G401.6 (cell line): ENCODE measurements at regions not wholly inside any gene's neighbourhood (a gene's known extent, or its start where the extent isn't known, plus 50 kb on each side); places are given as distances from the start of the nearest gene placed in this dataset.

ENCODE experiments used
- FAIRE-seq: peaks from 2 replicates; lab custom pipeline; 2012; peaks lifted over from hg19 to GRCh38; lab: Jason Lieb, UNC

DNA sequence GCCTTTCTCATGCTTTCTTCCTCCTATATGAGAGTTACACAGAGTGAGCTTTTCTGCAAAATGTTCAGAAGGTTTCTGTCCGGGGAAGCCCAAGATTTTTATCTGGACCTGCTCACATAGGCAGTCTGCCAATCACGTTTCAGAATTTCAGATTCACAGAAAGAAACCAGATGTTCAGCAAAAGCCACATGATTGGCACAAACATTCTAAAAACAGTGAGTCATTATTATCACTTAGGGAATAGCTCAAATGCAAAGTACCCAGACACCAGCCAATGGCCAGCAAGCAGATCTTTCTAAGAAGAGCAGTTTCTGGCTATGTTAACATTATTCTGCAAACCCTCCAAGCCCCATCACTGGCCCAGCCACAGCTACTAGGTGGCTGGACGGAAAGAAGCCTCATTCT lies 1558.5 kb upstream of the TMEM132C start:
- FAIRE-seq, result no peak

DNA sequence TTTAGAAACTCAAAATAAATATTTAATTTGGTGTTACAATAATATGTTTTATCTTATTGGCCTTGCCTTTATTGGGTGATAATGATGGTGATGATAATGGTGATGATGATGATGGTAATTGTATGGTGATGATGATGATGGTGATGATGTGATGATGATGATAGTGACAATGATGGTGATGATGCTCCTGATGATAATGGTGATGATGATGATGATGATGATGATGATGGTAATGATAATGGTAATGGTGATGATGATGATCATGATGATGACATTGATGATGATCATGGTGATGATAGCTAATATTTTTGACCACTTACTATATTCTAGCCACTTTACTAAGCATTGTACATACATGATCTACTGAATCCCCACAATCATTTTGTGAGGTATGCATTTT lies 1548.6 kb upstream of the TMEM132C start:
- FAIRE-seq, result no peak

DNA sequence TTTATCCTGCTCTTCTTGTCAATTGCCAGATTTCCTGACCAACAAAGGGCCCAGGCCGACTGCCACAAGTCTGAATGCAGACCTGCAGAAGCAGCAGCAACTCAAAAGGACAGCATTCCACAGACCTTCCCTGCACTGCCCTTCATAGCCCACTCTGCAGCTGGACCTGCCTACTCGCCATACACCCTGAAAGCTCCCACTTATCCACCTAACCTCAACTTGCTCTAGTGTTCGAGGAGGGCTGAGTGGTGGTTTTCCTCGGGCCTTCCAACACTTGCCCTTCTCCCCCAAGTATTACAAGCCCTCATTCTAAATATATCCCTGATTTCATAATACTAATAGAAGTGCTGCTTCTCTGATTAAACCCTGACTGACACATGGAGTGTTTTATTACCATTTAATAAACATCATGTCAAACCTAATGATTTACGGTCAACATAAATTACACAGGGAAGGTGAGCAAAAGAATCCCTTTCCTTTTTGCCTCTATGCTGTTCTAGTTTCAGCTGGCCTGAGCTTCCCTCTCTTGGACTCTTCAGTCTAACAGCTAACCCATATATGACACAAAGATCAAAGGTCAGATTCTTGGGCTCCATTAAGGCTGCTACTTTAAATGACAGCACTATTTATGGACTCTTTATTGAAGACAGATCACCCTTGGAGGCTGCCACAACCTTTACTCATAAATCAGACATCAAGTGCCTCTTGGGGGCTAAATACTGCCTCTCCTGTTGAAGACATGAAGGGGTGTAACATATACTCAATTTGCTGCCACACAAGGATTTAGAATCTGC lies 1546.9 kb upstream of the TMEM132C start:
- FAIRE-seq, result no peak

DNA sequence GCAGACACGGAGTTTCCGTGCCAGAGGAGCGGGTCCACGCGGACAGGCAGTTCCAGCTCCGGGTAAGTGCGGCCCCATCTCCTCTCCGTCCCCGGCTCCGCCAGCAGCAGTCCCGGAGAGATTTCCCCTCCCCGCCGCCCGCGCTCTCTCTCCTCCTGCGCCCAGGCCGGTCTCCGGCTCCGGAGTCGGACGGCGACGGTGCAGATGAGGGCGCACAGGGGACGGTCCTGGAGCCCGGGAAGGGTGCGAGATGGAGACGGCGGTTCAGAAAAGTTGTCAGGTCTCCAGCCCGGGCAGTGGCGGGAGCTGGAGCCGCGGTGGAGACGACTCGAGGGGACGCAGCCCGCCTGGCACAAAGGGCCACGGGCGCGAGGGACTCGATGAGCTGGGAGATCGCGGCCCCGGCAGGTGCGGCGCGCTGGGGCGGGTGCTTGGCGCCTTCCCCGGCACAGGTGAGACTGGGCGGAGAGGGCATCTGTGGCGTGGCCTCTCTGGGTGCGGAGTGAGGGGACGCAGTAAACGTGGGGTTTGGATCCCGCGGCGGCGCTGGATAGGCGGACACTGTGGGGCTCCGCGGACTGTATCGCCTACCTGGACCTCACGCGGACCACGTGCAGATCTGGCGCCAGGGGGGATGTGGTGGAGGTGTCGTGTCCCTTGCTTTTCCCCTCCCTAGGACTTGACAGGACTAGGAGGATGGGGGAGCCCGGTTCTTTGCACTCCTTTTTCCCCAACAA lies 1540.3 kb upstream of the TMEM132C start:
- no peak for FAIRE-seq

DNA sequence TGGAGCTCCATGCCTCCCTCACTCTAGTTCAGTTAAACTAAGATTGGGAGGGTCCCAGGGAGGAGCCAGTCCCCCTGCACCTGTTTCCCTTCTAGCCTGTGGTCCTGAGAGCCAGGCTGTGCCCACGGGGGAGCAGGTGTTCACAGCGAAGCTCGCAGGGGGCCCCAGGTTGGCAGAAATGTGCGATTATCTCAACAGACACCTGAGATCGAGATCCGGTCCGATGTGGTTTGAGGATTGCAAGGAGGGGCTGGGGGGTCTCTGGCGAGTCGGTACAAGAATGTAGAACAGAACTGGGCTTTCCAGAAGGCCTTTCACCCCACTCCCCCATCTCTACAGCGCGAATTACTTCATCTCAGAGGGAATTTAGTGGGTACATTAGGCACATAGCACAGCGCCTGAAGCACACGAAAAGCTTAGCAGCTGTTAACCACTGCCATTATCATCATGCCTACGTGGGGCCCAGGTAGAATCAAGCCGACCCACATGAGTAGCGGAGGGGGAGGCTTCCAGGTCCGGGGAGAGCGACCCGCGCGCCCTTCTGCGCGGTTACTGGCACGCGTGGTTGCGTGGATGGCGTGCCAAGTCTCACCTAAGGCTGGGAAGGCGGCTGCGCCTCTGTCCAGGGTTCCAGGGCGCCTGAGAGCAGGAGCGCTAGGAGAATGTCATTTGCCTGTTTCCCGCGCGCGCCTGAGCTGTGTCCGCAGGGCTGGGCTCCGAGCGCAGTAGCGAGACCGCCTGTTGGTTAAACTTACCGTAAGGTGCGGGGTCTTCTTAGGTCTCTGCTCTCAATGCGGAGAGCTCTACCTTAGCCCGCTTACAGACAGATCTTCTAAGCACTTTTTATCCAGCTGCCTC lies 1539.5 kb upstream of the TMEM132C start:
- no peak for FAIRE-seq

DNA sequence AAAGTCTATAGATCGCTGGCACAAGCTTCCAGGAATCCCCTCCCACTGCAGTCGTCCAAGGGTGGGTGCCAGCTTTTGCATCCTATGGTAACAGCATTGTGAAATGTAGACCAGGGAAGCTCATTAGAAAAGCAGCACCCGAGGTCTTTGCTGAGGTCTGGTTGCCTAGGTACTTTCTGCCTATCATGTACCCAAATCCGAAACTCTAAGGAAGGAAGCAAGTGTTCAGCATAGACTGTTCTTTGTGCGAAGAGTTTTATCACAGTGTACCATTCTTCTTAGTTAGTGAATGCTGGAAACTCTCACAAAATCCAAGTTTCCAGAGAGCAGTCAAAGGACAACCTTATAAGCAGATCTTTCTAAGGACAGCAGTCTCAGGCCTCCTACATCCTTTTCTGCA lies 1532.7 kb upstream of the TMEM132C start:
- FAIRE-seq, result no peak

DNA sequence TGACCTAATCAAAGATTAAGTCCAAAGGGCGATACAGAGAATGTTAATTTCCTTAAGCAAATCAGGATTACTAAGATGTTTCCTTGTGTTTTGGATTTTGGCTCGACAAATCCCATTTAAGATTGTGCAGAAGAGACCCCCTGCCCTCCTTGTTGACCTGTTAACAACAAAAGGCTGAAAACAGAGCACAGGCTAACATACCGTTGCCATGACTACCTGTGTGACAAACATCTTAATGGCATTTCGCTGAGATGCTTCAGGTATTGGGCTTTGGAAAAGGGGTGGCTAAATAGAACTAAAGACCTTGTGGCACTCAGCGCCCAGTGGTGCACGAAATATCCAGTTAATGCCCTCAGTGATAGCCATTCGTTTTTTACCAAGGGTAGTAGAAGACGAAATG lies 1532.3 kb upstream of the TMEM132C start:
- FAIRE-seq, result no peak

DNA sequence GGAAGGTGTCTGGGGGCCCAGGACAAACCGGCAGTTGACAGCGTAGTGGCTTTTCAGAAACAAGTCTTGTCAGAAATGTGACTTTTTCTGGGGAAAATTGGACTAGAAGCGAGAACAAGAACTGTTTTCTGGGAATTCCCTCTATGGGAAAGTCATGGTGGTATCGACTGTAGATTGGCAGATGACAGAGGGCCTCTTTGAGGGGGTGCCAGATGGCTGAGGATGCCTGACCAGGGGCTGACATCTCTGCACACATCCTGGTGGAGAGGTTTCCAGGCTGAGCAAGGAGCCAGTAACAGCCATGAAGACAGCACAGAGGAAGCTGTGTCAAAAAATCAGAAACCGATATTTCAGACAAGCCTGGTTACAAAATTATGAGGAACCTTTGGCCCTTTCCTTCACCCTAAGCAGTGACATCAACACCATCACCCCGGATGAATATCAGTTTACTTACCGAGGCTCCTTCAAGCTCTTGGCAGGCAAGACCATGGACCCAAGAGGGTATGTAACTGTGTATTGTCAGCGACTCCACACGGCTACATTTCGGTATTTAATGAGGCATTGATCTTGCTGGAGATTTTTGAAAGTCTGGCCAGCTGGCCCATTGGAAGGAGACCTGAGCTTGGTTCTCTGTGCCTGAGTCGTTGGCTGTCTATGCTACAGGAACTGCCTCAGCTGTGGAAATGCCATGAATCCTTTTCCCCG lies 1525.3 kb upstream of the TMEM132C start:
- FAIRE-seq, result no peak

DNA sequence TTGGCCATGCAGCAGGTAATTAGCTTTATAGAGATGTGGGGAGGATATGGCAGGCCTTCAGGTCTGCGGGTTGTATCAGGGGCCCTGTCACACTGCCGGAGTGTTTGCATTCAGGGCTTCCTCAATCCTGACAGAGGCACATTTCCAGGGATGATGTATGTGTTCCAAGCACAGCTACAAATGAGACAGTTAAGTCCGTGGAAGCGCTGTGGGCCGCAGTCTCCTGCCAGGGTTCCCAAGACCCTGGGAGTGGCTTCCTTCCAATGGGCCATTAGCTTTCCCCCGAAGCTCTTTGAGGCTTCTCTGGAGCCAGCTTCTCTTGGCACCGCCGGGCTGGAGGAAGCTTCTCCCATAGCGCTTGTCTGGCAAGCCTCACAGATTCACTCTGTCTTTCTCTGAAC lies 1524.7 kb upstream of the TMEM132C start:
- no peak for FAIRE-seq

DNA sequence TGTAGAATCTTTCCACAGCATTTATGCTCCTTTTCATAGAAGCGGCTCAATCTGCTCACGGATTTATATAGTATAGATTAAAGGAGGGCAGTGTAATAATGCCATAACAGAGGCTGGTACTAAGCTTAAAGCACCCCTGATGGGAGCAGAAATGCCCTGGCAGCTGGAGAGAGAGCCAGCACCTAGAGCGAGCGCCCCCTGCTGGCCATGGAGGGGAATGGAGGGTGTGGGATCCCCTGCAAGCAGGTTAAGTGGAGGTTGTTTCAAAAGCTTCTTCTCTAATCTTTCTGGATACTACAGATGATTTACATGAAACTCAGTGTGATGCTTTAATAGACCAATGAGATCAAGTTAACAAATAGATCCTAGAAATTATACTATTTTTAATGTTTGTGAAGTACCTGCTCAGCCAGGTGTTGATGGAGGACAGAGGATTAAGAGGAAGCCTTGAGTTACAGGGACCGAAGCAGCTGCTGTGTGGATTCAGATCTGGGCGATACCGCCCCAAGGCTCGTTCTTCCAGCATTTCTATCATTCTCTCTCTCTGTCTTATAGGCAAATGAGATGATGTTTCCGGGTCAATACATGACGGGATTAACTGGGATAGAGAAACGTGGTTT lies 1519.3 kb upstream of the TMEM132C start:
- FAIRE-seq, result no peak

DNA sequence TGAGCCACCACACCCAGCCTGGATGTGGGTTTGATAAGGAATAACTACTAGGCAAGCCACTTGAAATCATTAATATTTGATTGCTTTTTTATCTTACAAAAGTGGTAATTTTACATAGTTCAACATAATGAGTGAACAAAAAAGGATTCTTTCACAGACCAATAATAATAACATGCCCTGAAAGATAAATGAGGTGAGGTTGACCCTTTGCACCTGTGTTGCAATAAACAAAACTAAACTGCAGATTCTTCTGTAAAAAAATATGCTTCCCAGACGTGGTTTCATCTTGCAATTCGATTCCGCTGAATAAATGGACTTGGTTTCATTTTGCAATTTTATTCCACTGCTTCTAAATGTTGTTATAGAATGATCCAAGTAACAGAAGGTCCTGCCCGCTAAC lies 1514.9 kb upstream of the TMEM132C start:
- FAIRE-seq, result no peak

DNA sequence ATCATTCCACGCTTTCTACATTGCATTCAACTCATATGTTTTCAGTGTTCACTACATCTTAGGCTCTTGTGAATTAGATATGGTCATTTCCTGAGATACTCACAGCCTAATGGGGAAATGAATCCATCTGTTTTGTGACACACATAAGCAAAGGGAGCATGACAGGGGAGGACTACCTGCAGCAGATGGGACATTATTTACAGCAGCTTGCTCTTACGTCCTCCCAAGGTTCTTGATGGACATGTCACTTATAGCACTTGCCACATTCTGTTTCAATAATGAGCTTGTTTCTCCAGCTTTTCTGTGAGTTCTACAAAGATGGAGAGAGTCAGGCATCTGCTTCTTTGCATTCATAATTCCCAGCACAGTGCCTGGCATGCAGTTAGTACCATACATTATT lies 1509.6 kb upstream of the TMEM132C start:
- FAIRE-seq, result no peak

DNA sequence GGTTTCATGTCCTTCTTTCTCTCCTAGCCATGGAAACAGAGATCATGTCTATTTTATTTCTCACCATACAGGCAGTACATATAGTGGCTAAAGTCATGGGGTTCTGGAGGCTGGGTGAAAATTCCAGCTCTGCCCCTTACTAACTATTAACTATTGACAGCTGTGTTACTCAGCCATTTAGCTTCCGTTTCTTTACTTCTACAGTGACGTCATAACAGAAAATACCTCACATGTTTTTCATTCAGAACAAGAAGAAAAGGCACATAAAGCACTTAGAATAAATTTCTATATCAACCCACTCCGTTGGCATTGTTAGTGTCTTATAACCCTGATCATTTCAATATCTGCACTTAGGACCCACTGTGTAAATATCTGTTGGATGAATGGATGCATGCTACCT lies 1506.9 kb upstream of the TMEM132C start:
- FAIRE-seq, result no peak

DNA sequence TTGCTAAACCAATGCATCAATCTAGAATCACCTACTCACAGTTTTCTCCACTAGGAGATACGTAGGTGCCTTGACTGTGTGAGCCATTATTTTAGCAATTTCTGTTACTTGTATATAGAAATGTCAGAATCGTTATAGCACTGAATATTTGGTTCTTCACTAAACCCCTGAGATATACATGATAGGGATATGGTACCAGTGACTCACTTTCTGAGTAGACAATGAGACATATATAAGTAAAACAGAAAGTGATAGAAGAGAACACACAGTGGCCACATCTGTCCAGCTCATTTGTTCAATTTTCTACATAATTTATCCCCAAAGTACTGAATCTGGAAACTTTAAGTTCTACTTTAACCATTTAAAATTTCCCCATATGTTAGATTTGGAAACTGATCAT lies 1505.5 kb upstream of the TMEM132C start:
- no peak for FAIRE-seq

DNA sequence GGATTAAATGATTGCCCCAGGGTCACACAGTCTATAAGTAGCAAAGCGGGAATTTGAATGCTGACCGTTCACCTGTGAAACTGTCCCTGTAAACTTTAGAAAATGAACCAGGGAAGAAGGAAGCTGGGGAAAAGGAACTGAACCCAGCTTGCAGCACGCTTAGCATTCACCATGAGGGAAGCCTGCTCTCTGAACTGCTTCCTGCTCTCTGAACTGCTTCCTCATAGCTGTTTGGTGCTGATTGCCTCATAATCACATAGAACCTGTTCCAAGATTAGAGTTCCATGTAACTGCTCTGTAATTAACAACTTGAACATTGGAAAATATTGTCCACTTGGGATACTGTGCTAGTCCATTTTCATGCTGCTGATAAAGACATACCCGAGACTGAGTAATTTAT lies 1504.8 kb upstream of the TMEM132C start:
- FAIRE-seq, result no peak

DNA sequence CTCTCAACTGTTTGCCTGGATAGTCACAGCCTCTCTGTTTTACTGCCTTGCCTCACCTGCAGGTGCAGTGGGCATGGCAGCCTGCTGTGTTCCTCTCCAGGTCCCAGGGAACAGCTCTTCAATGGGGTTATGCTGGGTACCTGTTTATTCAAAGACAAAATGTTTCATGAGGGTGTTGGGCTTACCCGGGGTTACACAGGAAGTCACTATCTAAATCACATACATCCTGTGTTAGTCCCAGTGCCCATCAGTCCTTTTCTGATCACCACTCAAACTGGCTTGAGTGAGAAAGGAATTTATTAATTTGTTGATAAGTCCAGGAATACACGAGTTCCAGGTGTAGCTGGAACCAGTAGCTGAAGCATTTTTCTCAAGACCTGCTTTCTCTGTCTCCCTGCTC lies 1503.6 kb upstream of the TMEM132C start:
- FAIRE-seq, result no peak

DNA sequence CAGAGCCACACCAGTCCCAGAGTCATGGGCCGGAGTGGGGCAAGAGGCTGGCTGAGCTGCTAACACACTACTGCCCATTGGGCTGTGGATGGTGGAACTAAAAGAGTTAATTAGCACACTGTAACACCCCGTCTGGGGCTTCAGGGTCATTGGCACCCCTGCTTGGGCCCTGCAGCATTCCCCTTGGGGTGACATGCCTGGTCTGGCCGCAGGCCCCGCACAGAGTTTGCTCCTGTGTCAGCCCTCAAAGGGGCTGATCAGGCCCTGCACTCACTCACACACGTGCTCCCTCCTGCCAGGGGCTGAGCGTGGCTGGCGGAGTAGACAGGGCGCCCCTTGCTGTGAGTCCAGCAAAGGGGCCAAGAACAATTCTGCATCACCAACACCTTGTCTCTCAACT lies 1499.6 kb upstream of the TMEM132C start:
- no peak for FAIRE-seq

DNA sequence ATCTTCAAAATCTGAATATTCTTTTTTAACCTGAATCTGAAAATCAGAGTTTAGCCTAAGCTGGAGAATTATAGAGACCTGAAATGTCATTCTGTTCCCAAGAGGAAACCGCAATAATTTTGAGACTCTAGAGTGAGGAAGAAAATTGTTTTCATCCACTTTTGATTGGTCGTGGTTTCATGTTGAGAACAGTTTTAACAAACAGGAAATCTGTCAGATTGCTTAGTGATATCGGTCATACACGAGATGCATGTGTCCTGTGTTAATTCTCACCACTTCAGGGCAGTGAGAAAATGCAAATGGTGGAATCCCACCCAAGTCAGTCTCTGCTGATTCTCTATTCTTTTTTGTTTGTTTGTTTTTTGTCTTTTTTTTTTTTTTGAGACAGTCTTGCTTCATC lies 1498.5 kb upstream of the TMEM132C start:
- FAIRE-seq, result no peak

DNA sequence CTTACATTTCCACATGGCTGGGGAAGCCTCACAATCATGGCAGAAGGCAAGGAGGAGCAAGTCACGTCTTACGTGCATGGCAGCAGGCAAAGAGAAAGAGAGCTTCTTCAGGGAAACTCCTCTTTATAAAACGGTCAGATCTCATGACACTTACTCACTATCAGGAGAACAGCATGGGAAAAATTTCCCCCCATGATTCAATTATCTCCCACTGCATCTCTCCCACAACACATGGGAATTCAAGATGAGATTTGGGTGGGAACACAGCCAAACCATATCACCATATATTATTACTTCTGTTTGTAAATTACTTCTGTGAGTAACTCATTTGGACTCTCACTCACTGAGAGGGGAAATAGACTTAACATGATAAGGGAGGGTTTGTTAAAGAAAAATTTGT lies 1496.8 kb upstream of the TMEM132C start:
- FAIRE-seq, result no peak

DNA sequence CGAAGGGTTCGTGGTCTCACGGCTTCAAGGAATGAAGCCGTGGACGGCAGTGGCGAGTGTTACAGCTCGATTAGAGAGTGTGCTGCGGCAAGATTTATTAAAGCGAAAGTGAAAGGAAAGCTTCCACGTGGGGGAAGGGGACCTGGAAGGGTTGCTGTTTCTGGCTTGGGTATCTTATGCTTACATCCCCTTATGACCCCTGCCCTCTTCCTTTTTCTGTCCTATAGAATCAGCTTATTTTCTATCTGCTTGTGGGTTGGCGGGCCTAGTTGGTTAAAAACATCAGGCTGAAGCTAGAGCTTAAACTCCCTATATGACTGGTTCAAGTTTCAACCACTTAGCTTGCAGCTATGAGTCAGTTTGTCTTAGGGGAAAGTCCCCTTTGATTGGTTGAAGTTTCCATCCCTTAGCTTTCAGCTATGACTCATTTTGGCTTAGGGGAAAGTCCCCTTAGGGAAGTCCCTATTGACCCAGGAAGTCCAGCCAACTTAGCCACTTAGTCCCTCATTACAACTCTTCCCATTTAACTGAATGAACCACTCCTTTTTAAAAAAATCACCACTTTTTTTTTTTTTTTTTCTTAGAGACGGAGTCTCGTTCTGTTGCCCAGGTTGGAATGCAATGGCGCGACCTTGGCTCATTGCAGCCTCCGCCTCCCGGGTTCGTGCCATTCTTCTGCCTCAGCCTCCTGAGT lies 1494.7 kb upstream of the TMEM132C start:
- no peak for FAIRE-seq

DNA sequence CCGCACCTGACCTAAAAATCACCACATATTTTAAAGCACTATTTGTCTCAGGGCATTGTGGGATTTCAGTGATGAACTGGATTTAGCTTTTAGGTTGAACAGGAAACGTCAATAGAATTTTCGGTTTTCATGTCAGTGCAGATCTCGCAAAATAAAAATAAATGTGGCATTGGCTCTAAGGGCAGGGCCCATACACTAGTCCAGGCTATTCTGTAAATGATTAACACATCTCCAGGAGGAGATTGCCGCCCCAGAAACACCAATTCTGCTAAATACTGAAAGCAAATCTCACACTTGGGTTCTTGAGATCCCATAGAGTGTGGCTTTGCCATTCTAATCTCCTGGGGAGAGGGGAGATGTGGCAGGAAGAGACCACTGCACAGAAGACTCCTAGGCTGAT lies 1494.0 kb upstream of the TMEM132C start:
- FAIRE-seq, result no peak
